K562 (cell line): ENCODE measurements at regions not wholly inside any gene's neighbourhood (a gene's known extent, or its start where the extent isn't known, plus 50 kb on each side); places are given as distances from the start of the nearest gene placed in this dataset.

ENCODE experiments used
- ATAC-seq: fragments of 200-7000 bp; cut with Tn5 transposase; 3 replicates; pipeline ENCODE4 v1.9.1; 2020; ENCODE audit warnings: moderate library complexity
- BruUV-seq: library from RNA; stranded (reverse); fragments of 400-500 nt; replicated peaks from 2 replicates; lab custom pipeline; 2021; lab: Mats Ljungman, UMichigan
- CTCF ChIA-PET: fragments of 300-600 bp; formaldehyde crosslinking; extraction: SDS; loops from one replicate; lab custom pipeline; 2021; ENCODE audit warnings: low intra/inter-chr PET ratio; lab: Yijun Ruan, JAX
- POLR2A ChIA-PET: fragments of 300-600, 350-650 bp; sonication (Branson Sonifier 250); formaldehyde crosslinking; extraction: SDS; loops from one replicate; lab custom pipeline; 2021; ENCODE audit warnings: antibody characterized with exemption, inconsistent platforms; lab: Yijun Ruan, JAX
- DNase-seq, 4 experiments: peaks; one replicate each; pipeline versions ENCODE4 v3.0.0 to v3.0.0-alpha.2; 2011 to 2018; ENCODE audit warnings: low spot score in 3 of 4, mixed read lengths in 3 of 4; ENCODE audit errors: extremely low read depth in 1 of 4
- FAIRE-seq: peaks from 2 replicates; lab custom pipeline; 2011; peaks lifted over from hg19 to GRCh38; lab: Jason Lieb, UNC
- H2AFZ ChIP-seq: 2 replicates; pipeline ENCODE4 v1.6.0; 2011; ENCODE audit warnings: low read depth, low read length, control low read depth, inconsistent platforms
- H3K27ac ChIP-seq: fragments of 200-600 bp; 3 replicates; pipeline ENCODE4 v1.8.0; 2011; ENCODE audit warnings: low read depth, mild to moderate bottlenecking, control low read depth, inconsistent platforms, low read length, moderate library complexity, mixed read lengths; ENCODE audit errors: extremely low read depth
- H3K27me3 ChIP-seq, 2 experiments: fragments of 300-600 bp in 1 of 2; 2 replicates in 1 of 2; 3 replicates in 1 of 2; pipeline versions ENCODE4 v1.6.0 to v1.8.0; 2011; ENCODE audit warnings: inconsistent platforms in 2 of 2, low read length in 2 of 2, mild to moderate bottlenecking in 1 of 2, mixed read lengths in 1 of 2, moderate library complexity in 1 of 2; ENCODE audit not compliant: control insufficient read depth in 2 of 2, insufficient read depth in 2 of 2
- H3K36me3 ChIP-seq: fragments of 300-600 bp; 3 replicates; pipeline ENCODE4 v1.8.0; 2011; ENCODE audit warnings: mild to moderate bottlenecking, low read length, inconsistent platforms; ENCODE audit not compliant: control insufficient read depth, insufficient read depth
- H3K4me1 ChIP-seq, 2 experiments: fragments of 200-600 bp in 1 of 2; replicated peaks in 1 of 2; 2 replicates in 1 of 2; 3 replicates in 1 of 2; pipeline versions ENCODE4 v1.5.1 to v1.8.0; 2011; ENCODE audit warnings: inconsistent platforms in 2 of 2, low read length in 2 of 2, mild to moderate bottlenecking in 1 of 2, mixed read lengths in 1 of 2, moderate library complexity in 1 of 2; ENCODE audit not compliant: control insufficient read depth in 2 of 2, insufficient read depth in 2 of 2
- H3K4me2 ChIP-seq: 2 replicates; pipeline ENCODE4 v1.6.1; 2011; ENCODE audit warnings: low read length, control low read depth, inconsistent platforms, mixed read lengths; ENCODE audit not compliant: insufficient read depth
- H3K4me3 ChIP-seq: fragments of 200-600 bp; sonication (generic), shearing (Covaris generic); 2 replicates; pipeline ENCODE4 v1.5.1; 2016; ENCODE audit warnings: control low read depth, inconsistent platforms
- H3K79me2 ChIP-seq: fragments of 200-600 bp; 3 replicates; pipeline ENCODE4 v1.8.0; 2011; ENCODE audit warnings: low read length, inconsistent platforms; ENCODE audit not compliant: control insufficient read depth, insufficient read depth
- H3K9ac ChIP-seq, 2 experiments: 2 replicates each; pipeline versions ENCODE4 v1.6.0 to v1.6.1; 2011; ENCODE audit warnings: low read depth in 2 of 2, low read length in 2 of 2, control low read depth in 1 of 2, inconsistent platforms in 1 of 2, mild to moderate bottlenecking in 1 of 2, mixed read lengths in 1 of 2; ENCODE audit not compliant: insufficient read depth in 1 of 2
- H3K9me1 ChIP-seq: one replicate; pipeline ENCODE4 v1.6.0; 2011; ENCODE audit warnings: inconsistent platforms, mild to moderate bottlenecking, low read length, moderate library complexity; ENCODE audit not compliant: control insufficient read depth, insufficient read depth
- H3K9me3 ChIP-seq: replicated peaks from 2 replicates; pipeline ENCODE4 v1.5.1; 2011; ENCODE audit warnings: low read depth, low read length, inconsistent platforms; ENCODE audit not compliant: control insufficient read depth, insufficient read depth
- H4K20me1 ChIP-seq: replicated peaks from 2 replicates; pipeline ENCODE4 v1.6.1; 2011; ENCODE audit warnings: low read length, inconsistent platforms, mixed read lengths; ENCODE audit not compliant: control insufficient read depth, insufficient read depth
- CHD2 ChIP-seq: IDR thresholded peaks from 2 replicates; pipeline ENCODE4 v1.6.1; 2011; ENCODE audit warnings: low read depth, low read length
- HNRNPLL ChIP-seq: fragments of 200-400 bp; formaldehyde crosslinking; IDR thresholded peaks from 2 replicates; pipeline ENCODE4 v1.6.1; 2017; ENCODE audit warnings: low read length, low read depth, mild to moderate bottlenecking; ENCODE audit not compliant: poor library complexity, severe bottlenecking
- KLF1 ChIP-seq: fragments of 450-650 bp; IDR thresholded peaks from 2 replicates; pipeline ENCODE4 v1.6.1; 2016; ENCODE audit warnings: missing genetic modification characterization, missing compliant biosample characterization
- NUFIP1 ChIP-seq: fragments of 450-650 bp; IDR thresholded peaks from 2 replicates; pipeline ENCODE4 v1.6.1; 2018; ENCODE audit not compliant: partially characterized antibody
- RAD51 ChIP-seq: fragments of 450-650 bp; IDR thresholded peaks from 2 replicates; pipeline ENCODE4 v1.7.1; 2016; ENCODE audit warnings: low read depth, mild to moderate bottlenecking, borderline replicate concordance
- SRSF3 ChIP-seq: fragments of 200-400 bp; formaldehyde crosslinking; IDR thresholded peaks from 2 replicates; pipeline ENCODE4 v1.6.1; 2016; ENCODE audit warnings: mild to moderate bottlenecking, low read length, moderate library complexity; ENCODE audit not compliant: insufficient read depth
- STAT5A ChIP-seq: IDR thresholded peaks from 2 replicates; pipeline ENCODE4 v1.6.1; 2012; ENCODE audit warnings: low read length, inconsistent platforms, borderline replicate concordance
- TAL1 ChIP-seq: fragments of 450-650 bp; IDR thresholded peaks from 2 replicates; pipeline ENCODE4 v1.6.1; 2016; ENCODE audit warnings: mild to moderate bottlenecking
- ZC3H11A ChIP-seq: IDR thresholded peaks from 2 replicates; pipeline ENCODE4 v1.6.1; 2012; ENCODE audit warnings: low read depth, low read length, improper control_type of control experiment
- ZSCAN32 ChIP-seq: fragments of 450-650 bp; formaldehyde crosslinking; IDR thresholded peaks from 2 replicates; pipeline ENCODE4 v1.4.0; 2020; ENCODE audit warnings: mild to moderate bottlenecking, moderate library complexity
- WGBS: fragments of 100-300 bp; shearing (Covaris generic); methylation state at CpG from one replicate; pipeline ENCODE4 v1.1.6; 2016; ENCODE audit warnings: low coverage, mixed read lengths; ENCODE audit not compliant: insufficient coverage; ENCODE audit errors: missing lambda C conversion rate; 5-methylcytosine and 5-hydroxymethylcytosine counted together
- in situ Hi-C: fragments of 300-500 bp; cut with MboI; formaldehyde crosslinking; loops from 4 replicates; pipeline ENCODE4 v1.15.0; 2018; ENCODE audit warnings: inconsistent platforms, mixed read lengths
- intact Hi-C: fragments of 100-400 bp; cut with micrococcal nuclease; formaldehyde crosslinking; loops from 2 replicates; pipeline ENCODE4 v1.14.2; 2022
- TF ChIP-seq, protein P1 (sequence below): fragments of 450-650 bp; IDR thresholded peaks from 2 replicates; pipeline ENCODE4 v1.6.1; 2017; ENCODE audit warnings: antibody characterized with exemption
- TF ChIP-seq, protein P2 (sequence below), 2 experiments: fragments of 450-650 bp in 1 of 2; sonication (generic) in 1 of 2; formaldehyde crosslinking; conservative IDR thresholded peaks; 2 replicates each; pipeline versions ENCODE4 v1.4.0 to v1.8.1; 2020 to 2022; ENCODE audit warnings: mild to moderate bottlenecking in 1 of 2, missing genetic modification reagents in 1 of 2
- TF ChIP-seq, protein P3 (sequence below): fragments of 450-650 bp; formaldehyde crosslinking; IDR thresholded peaks from 2 replicates; pipeline ENCODE4 v1.4.0; 2020; ENCODE audit warnings: mild to moderate bottlenecking, moderate library complexity
- TF ChIP-seq, protein P4 (sequence below): fragments of 450-650 bp; IDR thresholded peaks from 2 replicates; pipeline ENCODE4 v1.6.1; 2017; ENCODE audit warnings: mild to moderate bottlenecking, moderate library complexity

DNA sequence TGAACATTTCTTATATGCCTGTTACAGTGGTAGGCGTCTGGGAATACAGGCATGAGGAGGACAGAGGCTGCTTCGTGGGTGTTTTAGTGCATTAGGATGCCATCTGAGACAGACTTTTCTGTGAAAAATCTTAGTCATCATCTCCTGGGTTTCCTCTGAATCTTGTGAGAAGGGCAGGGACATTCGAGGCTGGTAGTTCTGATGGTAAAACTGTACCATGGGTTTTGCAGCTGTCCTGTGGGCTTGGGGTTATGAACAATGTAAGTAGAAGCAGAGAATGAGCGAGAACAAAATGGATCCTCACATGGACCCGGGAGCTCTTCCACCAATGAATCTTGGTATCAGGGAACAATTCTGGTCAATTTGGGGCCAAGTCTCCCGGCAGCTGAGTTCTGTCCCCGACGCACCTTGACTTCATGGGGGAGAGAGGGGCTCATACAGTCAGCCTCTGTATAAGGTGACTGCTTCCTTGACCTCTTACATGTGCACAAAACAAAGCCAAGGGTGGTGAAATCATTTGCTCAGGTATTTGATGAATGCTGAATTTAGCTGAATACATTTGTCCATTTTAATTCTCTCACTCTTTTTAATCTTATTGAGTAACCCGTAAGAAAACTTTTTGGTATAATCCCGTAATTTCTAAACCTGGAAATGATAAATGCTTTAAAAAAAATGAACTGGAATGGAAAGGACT lies 63.6 kb upstream of the ERRFI1 start:
- H3K9me3 ChIP-seq = no peaks in the 10 kb centered on the region
- no peak overlapping the region for H3K4me2 ChIP-seq
- in situ Hi-C loops = no loop called here
- no peak overlapping the region for H2AFZ ChIP-seq
- no peaks in the 10 kb centered on the region for H3K4me1 ChIP-seq
- intact Hi-C loops = no loop called here
- H3K4me3 ChIP-seq = no peak overlapping the region
- ChIA-PET CTCF (interaction anchor here (0.6 kb wide), 1 partner anchor 149 kb away, joined by 3 read pairs; no protein-coding TSS in a partner anchor), POLR2A (interaction anchor here (1.0 kb wide), 1 partner anchor 12 kb away, joined by 4 read pairs; no protein-coding TSS in a partner anchor)
- no peak overlapping the region for H3K27ac ChIP-seq
- no TSS peak for BruUV-seq
- DNase-seq = no peak
- peaks cover 40 to 50% of the 10 kb centered on the region in 2 experiments for H3K27me3 ChIP-seq
- FAIRE-seq = no peak
- H4K20me1 ChIP-seq = no peaks in the 10 kb centered on the region
- ATAC-seq = no peak
- 3% methylated on average over 10 of the region's 10 CpGs for WGBS
- H3K79me2 ChIP-seq = no peaks in the 10 kb centered on the region
- no peaks in the 10 kb centered on the region for H3K9me1 ChIP-seq
- H3K36me3 ChIP-seq = no peaks in the 10 kb centered on the region
- H3K9ac ChIP-seq = no peak overlapping the region
- TF ChIP-seq, protein P1, sequence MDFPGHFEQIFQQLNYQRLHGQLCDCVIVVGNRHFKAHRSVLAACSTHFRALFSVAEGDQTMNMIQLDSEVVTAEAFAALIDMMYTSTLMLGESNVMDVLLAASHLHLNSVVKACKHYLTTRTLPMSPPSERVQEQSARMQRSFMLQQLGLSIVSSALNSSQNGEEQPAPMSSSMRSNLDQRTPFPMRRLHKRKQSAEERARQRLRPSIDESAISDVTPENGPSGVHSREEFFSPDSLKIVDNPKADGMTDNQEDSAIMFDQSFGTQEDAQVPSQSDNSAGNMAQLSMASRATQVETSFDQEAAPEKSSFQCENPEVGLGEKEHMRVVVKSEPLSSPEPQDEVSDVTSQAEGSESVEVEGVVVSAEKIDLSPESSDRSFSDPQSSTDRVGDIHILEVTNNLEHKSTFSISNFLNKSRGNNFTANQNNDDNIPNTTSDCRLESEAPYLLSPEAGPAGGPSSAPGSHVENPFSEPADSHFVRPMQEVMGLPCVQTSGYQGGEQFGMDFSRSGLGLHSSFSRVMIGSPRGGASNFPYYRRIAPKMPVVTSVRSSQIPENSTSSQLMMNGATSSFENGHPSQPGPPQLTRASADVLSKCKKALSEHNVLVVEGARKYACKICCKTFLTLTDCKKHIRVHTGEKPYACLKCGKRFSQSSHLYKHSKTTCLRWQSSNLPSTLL = no peak
- TF ChIP-seq, protein P2, sequence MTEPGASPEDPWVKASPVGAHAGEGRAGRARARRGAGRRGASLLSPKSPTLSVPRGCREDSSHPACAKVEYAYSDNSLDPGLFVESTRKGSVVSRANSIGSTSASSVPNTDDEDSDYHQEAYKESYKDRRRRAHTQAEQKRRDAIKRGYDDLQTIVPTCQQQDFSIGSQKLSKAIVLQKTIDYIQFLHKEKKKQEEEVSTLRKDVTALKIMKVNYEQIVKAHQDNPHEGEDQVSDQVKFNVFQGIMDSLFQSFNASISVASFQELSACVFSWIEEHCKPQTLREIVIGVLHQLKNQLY (CRISPR knock-in tag; conservative IDR thresholded peaks at IDR 0.05) = no peak
- TF ChIP-seq NUFIP1 (no peak), ZC3H11A (no peak), ZSCAN32 (CRISPR knock-in tag) (no peak), RAD51 (no peak), HNRNPLL (no peak), TAL1 (no peak), KLF1 (tag) (no peak), CHD2 (no peak), STAT5A (no peak), SRSF3 (no peak)
- TF ChIP-seq, protein P3, sequence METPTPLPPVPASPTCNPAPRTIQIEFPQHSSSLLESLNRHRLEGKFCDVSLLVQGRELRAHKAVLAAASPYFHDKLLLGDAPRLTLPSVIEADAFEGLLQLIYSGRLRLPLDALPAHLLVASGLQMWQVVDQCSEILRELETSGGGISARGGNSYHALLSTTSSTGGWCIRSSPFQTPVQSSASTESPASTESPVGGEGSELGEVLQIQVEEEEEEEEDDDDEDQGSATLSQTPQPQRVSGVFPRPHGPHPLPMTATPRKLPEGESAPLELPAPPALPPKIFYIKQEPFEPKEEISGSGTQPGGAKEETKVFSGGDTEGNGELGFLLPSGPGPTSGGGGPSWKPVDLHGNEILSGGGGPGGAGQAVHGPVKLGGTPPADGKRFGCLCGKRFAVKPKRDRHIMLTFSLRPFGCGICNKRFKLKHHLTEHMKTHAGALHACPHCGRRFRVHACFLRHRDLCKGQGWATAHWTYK (CRISPR knock-in tag) = no peak
- TF ChIP-seq, protein P4, sequence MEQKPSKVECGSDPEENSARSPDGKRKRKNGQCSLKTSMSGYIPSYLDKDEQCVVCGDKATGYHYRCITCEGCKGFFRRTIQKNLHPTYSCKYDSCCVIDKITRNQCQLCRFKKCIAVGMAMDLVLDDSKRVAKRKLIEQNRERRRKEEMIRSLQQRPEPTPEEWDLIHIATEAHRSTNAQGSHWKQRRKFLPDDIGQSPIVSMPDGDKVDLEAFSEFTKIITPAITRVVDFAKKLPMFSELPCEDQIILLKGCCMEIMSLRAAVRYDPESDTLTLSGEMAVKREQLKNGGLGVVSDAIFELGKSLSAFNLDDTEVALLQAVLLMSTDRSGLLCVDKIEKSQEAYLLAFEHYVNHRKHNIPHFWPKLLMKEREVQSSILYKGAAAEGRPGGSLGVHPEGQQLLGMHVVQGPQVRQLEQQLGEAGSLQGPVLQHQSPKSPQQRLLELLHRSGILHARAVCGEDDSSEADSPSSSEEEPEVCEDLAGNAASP = no peak
